Endothelial cell (in vitro differentiated cells): ENCODE measurements at regions not wholly inside any gene's neighbourhood (a gene's known extent, or its start where the extent isn't known, plus 50 kb on each side); places are given as distances from the start of the nearest gene placed in this dataset.
A peak's percentile ranks its signal among the peaks of the same experiment; 100 is the strongest.
"Not testable (repeated sequence)": the region's sequence is repeated elsewhere in the genome, so short reads cannot be mapped to it uniquely, and the experiment has no call there.

Experiments
- DNase-seq: peaks from one replicate; pipeline ENCODE4 v3.0.0; 2021; ENCODE audit warnings: low spot score
- H3K27ac Mint-ChIP-seq: one replicate; pipeline ENCODE4 v1.8.0; 2021; ENCODE audit warnings: mixed read lengths, inconsistent platforms; ENCODE audit not compliant: unreplicated experiment
- H3K27me3 Mint-ChIP-seq: one replicate; pipeline ENCODE4 v1.8.0; 2021; ENCODE audit warnings: mild to moderate bottlenecking, moderate library complexity, mixed read lengths, inconsistent platforms; ENCODE audit not compliant: unreplicated experiment
- H3K36me3 Mint-ChIP-seq: one replicate; pipeline ENCODE4 v1.8.0; 2021; ENCODE audit warnings: mild to moderate bottlenecking, low read depth, mixed read lengths, inconsistent platforms; ENCODE audit not compliant: unreplicated experiment
- H3K4me1 Mint-ChIP-seq: one replicate; pipeline ENCODE4 v1.8.0; 2021; ENCODE audit warnings: mild to moderate bottlenecking, mixed read lengths, inconsistent platforms; ENCODE audit not compliant: unreplicated experiment
- H3K4me3 Mint-ChIP-seq: one replicate; pipeline ENCODE4 v1.8.0; 2021; ENCODE audit warnings: mild to moderate bottlenecking, mixed read lengths, inconsistent platforms; ENCODE audit not compliant: unreplicated experiment
- H3K9me3 Mint-ChIP-seq: one replicate; pipeline ENCODE4 v1.8.0; 2021; ENCODE audit warnings: mixed read lengths, inconsistent platforms; ENCODE audit not compliant: unreplicated experiment
- TF ChIP-seq, protein P1 (sequence below): fragments of 200-600 bp; sonication (generic); IDR thresholded peaks from one replicate; pipeline ENCODE4 v1.5.0; 2021; ENCODE audit warnings: antibody characterized with exemption; ENCODE audit not compliant: unreplicated experiment

- TF ChIP-seq, protein P1, sequence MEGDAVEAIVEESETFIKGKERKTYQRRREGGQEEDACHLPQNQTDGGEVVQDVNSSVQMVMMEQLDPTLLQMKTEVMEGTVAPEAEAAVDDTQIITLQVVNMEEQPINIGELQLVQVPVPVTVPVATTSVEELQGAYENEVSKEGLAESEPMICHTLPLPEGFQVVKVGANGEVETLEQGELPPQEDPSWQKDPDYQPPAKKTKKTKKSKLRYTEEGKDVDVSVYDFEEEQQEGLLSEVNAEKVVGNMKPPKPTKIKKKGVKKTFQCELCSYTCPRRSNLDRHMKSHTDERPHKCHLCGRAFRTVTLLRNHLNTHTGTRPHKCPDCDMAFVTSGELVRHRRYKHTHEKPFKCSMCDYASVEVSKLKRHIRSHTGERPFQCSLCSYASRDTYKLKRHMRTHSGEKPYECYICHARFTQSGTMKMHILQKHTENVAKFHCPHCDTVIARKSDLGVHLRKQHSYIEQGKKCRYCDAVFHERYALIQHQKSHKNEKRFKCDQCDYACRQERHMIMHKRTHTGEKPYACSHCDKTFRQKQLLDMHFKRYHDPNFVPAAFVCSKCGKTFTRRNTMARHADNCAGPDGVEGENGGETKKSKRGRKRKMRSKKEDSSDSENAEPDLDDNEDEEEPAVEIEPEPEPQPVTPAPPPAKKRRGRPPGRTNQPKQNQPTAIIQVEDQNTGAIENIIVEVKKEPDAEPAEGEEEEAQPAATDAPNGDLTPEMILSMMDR: no peak
- H3K36me3 Mint-ChIP-seq: no peaks in the 10 kb centered on the region
- no peak for DNase-seq
- H3K4me3 Mint-ChIP-seq: no peak overlapping the region
- no peaks in the 10 kb centered on the region for H3K9me3 Mint-ChIP-seq
- H3K4me1 Mint-ChIP-seq: peaks cover 3% of the 10 kb centered on the region
- no peaks in the 10 kb centered on the region for H3K27me3 Mint-ChIP-seq
- no peak overlapping the region for H3K27ac Mint-ChIP-seq
Measured at GRCh38 chr14:29392287-29392686, 535.4 kb downstream of the PRKD1 start.

- DNase-seq: no peak
- no peaks in the 10 kb centered on the region for H3K27me3 Mint-ChIP-seq
- no peaks in the 10 kb centered on the region for H3K9me3 Mint-ChIP-seq
- TF ChIP-seq, protein P1: no peak
- H3K27ac Mint-ChIP-seq: no peak overlapping the region
- no peaks in the 10 kb centered on the region for H3K4me1 Mint-ChIP-seq
- no peaks in the 10 kb centered on the region for H3K36me3 Mint-ChIP-seq
- no peak overlapping the region for H3K4me3 Mint-ChIP-seq
Measured at GRCh38 chr14:29403091-29403490, 524.6 kb downstream of the PRKD1 start.

DNA sequence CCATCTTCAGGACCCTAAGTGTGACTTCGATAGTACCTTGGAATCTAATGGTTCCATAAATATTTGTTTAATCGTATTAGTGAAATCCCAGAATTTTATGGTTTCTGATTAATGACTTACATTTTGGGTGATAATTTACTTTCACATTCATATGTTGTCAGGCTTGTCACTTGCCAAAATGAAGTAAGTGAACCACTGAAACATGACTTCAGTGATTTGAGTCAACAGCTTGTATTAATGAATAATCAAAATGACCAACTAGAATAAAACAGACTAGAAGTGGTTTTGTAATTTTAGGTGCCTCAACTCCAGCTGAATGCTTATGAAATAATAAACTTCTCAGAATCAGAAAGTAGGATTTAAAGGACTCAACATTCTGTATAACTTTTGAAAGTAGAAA lies 517.1 kb downstream of the PRKD1 start:
- DNase-seq: no peak
- Mint-ChIP-seq H3K9me3 (no peaks in the 10 kb centered on the region), H3K4me1 (no peaks in the 10 kb centered on the region), H3K4me3 (no peak overlapping the region), H3K27me3 (no peaks in the 10 kb centered on the region), H3K27ac (no peak overlapping the region), H3K36me3 (no peaks in the 10 kb centered on the region)
- TF ChIP-seq, protein P1: no peak

- not testable (repeated sequence) for H3K36me3 Mint-ChIP-seq, H3K9me3 Mint-ChIP-seq, H3K27me3 Mint-ChIP-seq, H3K27ac Mint-ChIP-seq, DNase-seq, H3K4me1 Mint-ChIP-seq, H3K4me3 Mint-ChIP-seq
Measured at GRCh38 chr14:29414931-29415330, 512.7 kb downstream of the PRKD1 start.

DNA sequence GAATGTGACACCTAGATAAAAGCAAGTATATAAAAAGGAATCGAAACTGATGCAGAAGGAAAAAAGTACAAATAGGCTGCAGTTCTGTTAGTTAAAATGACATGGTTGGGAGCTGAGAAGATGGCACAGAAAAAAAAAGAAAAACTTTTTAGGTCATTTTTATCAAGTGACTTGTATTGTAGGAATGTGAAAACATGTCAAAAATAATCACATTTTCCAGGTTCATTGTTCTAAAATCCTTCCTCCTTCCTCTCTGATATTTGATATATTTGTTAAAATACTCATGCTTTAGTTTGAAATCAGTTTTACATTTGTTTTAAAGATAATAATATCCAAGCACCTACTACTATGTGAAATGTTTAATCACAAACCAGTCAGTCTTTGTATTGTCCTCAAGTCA lies 507.9 kb downstream of the PRKD1 start:
- TF ChIP-seq, protein P1: no peak
- Mint-ChIP-seq H3K27ac (no peak overlapping the region), H3K4me3 (no peak overlapping the region), H3K4me1 (no peaks in the 10 kb centered on the region), H3K27me3 (no peaks in the 10 kb centered on the region), H3K9me3 (no peaks in the 10 kb centered on the region), H3K36me3 (no peaks in the 10 kb centered on the region)
- DNase-seq: no peak

DNA sequence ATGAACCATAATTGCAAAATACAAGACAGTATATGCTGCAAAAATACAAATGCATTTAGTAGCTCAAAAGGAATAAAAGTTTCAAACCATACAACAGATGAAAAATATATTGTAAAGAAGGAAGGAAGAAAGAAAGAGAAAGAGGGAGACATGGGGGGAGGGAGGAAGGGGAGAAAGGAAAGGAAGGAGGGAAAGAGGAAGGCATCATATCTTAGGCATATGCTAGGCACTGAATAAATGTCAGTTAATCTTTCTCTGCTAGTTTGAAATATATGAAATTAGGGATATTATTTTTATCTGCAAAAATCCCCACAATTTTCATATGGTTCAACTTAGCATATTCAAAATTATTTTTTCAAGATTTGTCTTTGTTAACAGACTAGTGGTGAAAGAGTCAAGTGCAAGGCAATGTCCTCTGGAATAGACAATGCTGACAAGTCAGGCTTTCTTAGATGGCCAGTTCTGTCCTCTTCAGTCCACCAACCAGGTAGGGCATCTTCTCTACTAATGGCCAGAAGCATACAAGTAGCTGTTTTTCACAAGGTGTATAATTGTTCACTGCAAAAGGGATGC lies 506.4 kb downstream of the PRKD1 start:
- no peaks in the 10 kb centered on the region for H3K27me3 Mint-ChIP-seq
- TF ChIP-seq, protein P1: peak; percentile 47
- no peak overlapping the region for H3K4me3 Mint-ChIP-seq
- no peaks in the 10 kb centered on the region for H3K4me1 Mint-ChIP-seq
- DNase-seq: no peak
- no peak overlapping the region for H3K27ac Mint-ChIP-seq
- H3K9me3 Mint-ChIP-seq: no peaks in the 10 kb centered on the region
- no peaks in the 10 kb centered on the region for H3K36me3 Mint-ChIP-seq
